MM.1S (cell line): ENCODE measurements at regions not wholly inside any gene's neighbourhood (a gene's known extent, or its start where the extent isn't known, plus 50 kb on each side); places are given as distances from the start of the nearest gene placed in this dataset.

Experiments
- DNase-seq: peaks from one replicate; pipeline ENCODE4 v3.0.0-alpha.2; 2015
- H2AFZ ChIP-seq: fragments of 300-600 bp; sonication (generic); 2 replicates; pipeline ENCODE4 v1.6.0; 2016; ENCODE audit warnings: antibody characterized with exemption, low read length
- H3F3A ChIP-seq: fragments of 300-600 bp; sonication (generic); 2 replicates; pipeline ENCODE4 v1.6.1; 2016; ENCODE audit warnings: mild to moderate bottlenecking, antibody characterized with exemption, low read length, moderate library complexity, mixed read lengths; ENCODE audit not compliant: insufficient read depth
- H3K27ac ChIP-seq: fragments of 300-600 bp; sonication (generic); 2 replicates; pipeline ENCODE4 v1.5.1; 2016; ENCODE audit warnings: mild to moderate bottlenecking, low read length
- H3K27me3 ChIP-seq: fragments of 300-600 bp; sonication (generic); replicated peaks from 2 replicates; pipeline ENCODE4 v1.6.0; 2016; ENCODE audit warnings: low read length; ENCODE audit not compliant: insufficient read depth
- H3K36me3 ChIP-seq: fragments of 300-600 bp; sonication (generic); replicated peaks from 2 replicates; pipeline ENCODE4 v1.6.1; 2016; ENCODE audit warnings: mild to moderate bottlenecking, low read length, mixed read lengths; ENCODE audit not compliant: insufficient read depth
- H3K4me1 ChIP-seq: fragments of 300-600 bp; sonication (generic); 2 replicates; pipeline ENCODE4 v1.6.1; 2016; ENCODE audit warnings: low read length, mixed read lengths
- H3K4me2 ChIP-seq: fragments of 300-600 bp; sonication (generic); 2 replicates; pipeline ENCODE4 v1.6.0; 2016; ENCODE audit warnings: low read depth, low read length
- H3K4me3 ChIP-seq: fragments of 300-600 bp; sonication (generic); 2 replicates; pipeline ENCODE4 v1.5.1; 2016; ENCODE audit warnings: low read length, mixed read lengths
- H3K79me2 ChIP-seq: fragments of 300-600 bp; sonication (generic); 2 replicates; pipeline ENCODE4 v1.6.1; 2016; ENCODE audit warnings: mixed run types, low read length, mixed read lengths
- H3K9ac ChIP-seq: fragments of 300-600 bp; sonication (generic); 2 replicates; pipeline ENCODE4 v1.6.1; 2016; ENCODE audit warnings: low read length, mixed read lengths
- H3K9me2 ChIP-seq: fragments of 300-600 bp; sonication (generic); replicated peaks from 2 replicates; pipeline ENCODE4 v1.6.1; 2016; ENCODE audit warnings: mild to moderate bottlenecking, low read length, mixed read lengths; ENCODE audit not compliant: insufficient read depth
- H3K9me3 ChIP-seq: fragments of 300-600 bp; sonication (generic); replicated peaks from 2 replicates; pipeline ENCODE4 v1.6.1; 2016; ENCODE audit warnings: mild to moderate bottlenecking, low read length, mixed read lengths; ENCODE audit not compliant: insufficient read depth
- H4K20me1 ChIP-seq: fragments of 300-600 bp; sonication (generic); 2 replicates; pipeline ENCODE4 v1.6.1; 2016; ENCODE audit warnings: mild to moderate bottlenecking, low read length, moderate library complexity, mixed read lengths; ENCODE audit not compliant: insufficient read depth
- CTCF ChIP-seq: fragments of 300-600 bp; sonication (generic); IDR thresholded peaks from 2 replicates; pipeline ENCODE4 v1.5.1; 2016; ENCODE audit warnings: antibody characterized with exemption, low read length, mixed read lengths
- EZH2 ChIP-seq: fragments of 300-600 bp; sonication (generic); optimal IDR thresholded peaks from 2 replicates; pipeline ENCODE3; 2017; ENCODE audit warnings: low read depth, mild to moderate bottlenecking, antibody characterized with exemption, low read length, mixed read lengths
- EZH2phosphoT487 ChIP-seq: fragments of 300-600 bp; sonication (generic); IDR thresholded peaks from 2 replicates; pipeline ENCODE4 v1.6.1; 2018; ENCODE audit warnings: antibody characterized with exemption, low read length

- H4K20me1 ChIP-seq: no peaks in the 10 kb centered on the region
- no peak for DNase-seq
- H2AFZ ChIP-seq: no peak overlapping the region
- TF ChIP-seq CTCF (no peak), EZH2phosphoT487 (no peak), EZH2 (no peak)
- no peaks in the 10 kb centered on the region for H3F3A ChIP-seq
- H3K27ac ChIP-seq: no peak overlapping the region
- H3K9ac ChIP-seq: no peak overlapping the region
- H3K9me3 ChIP-seq: no peaks in the 10 kb centered on the region
- H3K36me3 ChIP-seq: no peaks in the 10 kb centered on the region
- H3K79me2 ChIP-seq: no peaks in the 10 kb centered on the region
- H3K4me1 ChIP-seq: no peaks in the 10 kb centered on the region
- no peak overlapping the region for H3K4me2 ChIP-seq
- H3K27me3 ChIP-seq: no peaks in the 10 kb centered on the region
- H3K4me3 ChIP-seq: no peak overlapping the region
- no peaks in the 10 kb centered on the region for H3K9me2 ChIP-seq
Measured at GRCh38 chr1:101379950-101380349, 143.1 kb downstream of the S1PR1 start.

GRCh38 chr1:101382135-101382534 is 145.3 kb downstream of the S1PR1 start:
- H3K9me2 ChIP-seq: no peaks in the 10 kb centered on the region
- H3K4me2 ChIP-seq: no peak overlapping the region
- no peak overlapping the region for H3K27ac ChIP-seq
- no peaks in the 10 kb centered on the region for H3K4me1 ChIP-seq
- no peaks in the 10 kb centered on the region for H3K79me2 ChIP-seq
- no peaks in the 10 kb centered on the region for H3K27me3 ChIP-seq
- no peaks in the 10 kb centered on the region for H3K36me3 ChIP-seq
- H2AFZ ChIP-seq: no peak overlapping the region
- no peak for TF ChIP-seq EZH2
- TF ChIP-seq CTCF: no peak
- TF ChIP-seq EZH2phosphoT487: no peak
- no peak overlapping the region for H3K9ac ChIP-seq
- H3K9me3 ChIP-seq: no peaks in the 10 kb centered on the region
- no peaks in the 10 kb centered on the region for H3F3A ChIP-seq
- no peak for DNase-seq
- no peaks in the 10 kb centered on the region for H4K20me1 ChIP-seq
- H3K4me3 ChIP-seq: no peak overlapping the region

- no peaks in the 10 kb centered on the region for H3K79me2 ChIP-seq
Measured at GRCh38 chr1:101388904-101389546, 152.2 kb downstream of the S1PR1 start.

More at GRCh38 chr1:101388904-101389546, 152.2 kb downstream of the S1PR1 start:
- H2AFZ ChIP-seq: no peak overlapping the region
- H3K36me3 ChIP-seq: no peaks in the 10 kb centered on the region
- H3K4me2 ChIP-seq: no peak overlapping the region
- H3K9ac ChIP-seq: no peak overlapping the region
- no peaks in the 10 kb centered on the region for H3F3A ChIP-seq
- no peaks in the 10 kb centered on the region for H3K9me3 ChIP-seq
- no peaks in the 10 kb centered on the region for H3K27me3 ChIP-seq
- no peak overlapping the region for H3K4me3 ChIP-seq
- TF ChIP-seq CTCF (no peak), EZH2phosphoT487 (no peak), EZH2 (no peak)
- no peaks in the 10 kb centered on the region for H3K4me1 ChIP-seq
- no peak for DNase-seq
- no peaks in the 10 kb centered on the region for H4K20me1 ChIP-seq
- no peak overlapping the region for H3K27ac ChIP-seq
- no peaks in the 10 kb centered on the region for H3K9me2 ChIP-seq
